SK-N-SH treated with all-trans-retinoic acid at 6 μM for 48 hours (cell line): ENCODE measurements at regions not wholly inside any gene's neighbourhood (a gene's known extent, or its start where the extent isn't known, plus 50 kb on each side); places are given as distances from the start of the nearest gene placed in this dataset.

ENCODE experiments used
- PATZ1 ChIP-seq: fragments of 250-450 bp; sonication (Bioruptor Pico); IDR thresholded peaks from 2 replicates; pipeline ENCODE4 v1.8.0; 2020; ENCODE audit warnings: mild to moderate bottlenecking, moderate library complexity, borderline replicate concordance
- RARB ChIP-seq: fragments of 250-450 bp; sonication (Bioruptor Pico); IDR thresholded peaks from 2 replicates; pipeline ENCODE4 v1.8.0; 2021; ENCODE audit warnings: mild to moderate bottlenecking, moderate library complexity
- TCF4 ChIP-seq: fragments of 250-450 bp; sonication (Bioruptor Pico); IDR thresholded peaks from 2 replicates; pipeline ENCODE4 v1.8.0; 2021; ENCODE audit warnings: mild to moderate bottlenecking, moderate library complexity, borderline replicate concordance
- TOX ChIP-seq: fragments of 250-450 bp; sonication (Bioruptor Pico); IDR thresholded peaks from 2 replicates; pipeline ENCODE4 v1.8.0; 2021; ENCODE audit warnings: mild to moderate bottlenecking, moderate library complexity, borderline replicate concordance
- ZFP3 ChIP-seq: fragments of 250-450 bp; sonication (Bioruptor Pico); IDR thresholded peaks from 2 replicates; pipeline ENCODE4 v1.5.0; 2020; ENCODE audit warnings: mild to moderate bottlenecking, moderate library complexity
- ZNF70 ChIP-seq: fragments of 450-650 bp; formaldehyde crosslinking; IDR thresholded peaks from 2 replicates; pipeline ENCODE4 v1.5.0; 2020; ENCODE audit warnings: mild to moderate bottlenecking, moderate library complexity

- TF ChIP-seq PATZ1 (no peak), TCF4 (CRISPR knock-in tag) (no peak), ZFP3 (CRISPR knock-in tag) (no peak), TOX (CRISPR knock-in tag) (no peak), RARB (CRISPR knock-in tag) (no peak), ZNF70 (CRISPR knock-in tag) (no peak)
These were observed 213.8 kb upstream of the ZFP64 start for GRCh38 chr20:52405417-52405816.
